ENCODE measurements at regions not wholly inside any gene's neighbourhood (a gene's known extent, or its start where the extent isn't known, plus 50 kb on each side); places are given as distances from the start of the nearest gene placed in this dataset.
"Not testable (repeated sequence)": the region's sequence is repeated elsewhere in the genome, so short reads cannot be mapped to it uniquely, and the experiment has no call there.

DNA sequence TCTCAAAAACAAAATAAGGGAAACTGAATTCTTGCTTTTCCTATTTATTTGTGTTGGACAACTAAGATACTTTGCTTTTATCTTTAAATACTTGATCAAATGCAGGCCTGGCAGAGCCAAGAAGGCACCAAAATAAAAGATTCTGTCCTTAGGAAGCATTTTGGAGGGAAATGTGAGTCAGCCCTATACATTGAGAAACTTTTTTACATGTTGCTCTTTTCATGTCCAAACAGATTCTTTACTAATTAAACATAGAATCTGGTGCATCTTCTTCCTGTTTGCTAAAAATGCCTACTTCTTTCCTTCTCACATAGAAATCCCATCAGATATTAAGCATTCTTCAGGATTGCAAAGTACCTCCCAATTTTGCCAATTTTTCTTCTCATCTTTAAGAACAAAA lies 1160.4 kb downstream of the EFNA5 start:
- DNase-seq = no peak

- DNase-seq = no peak
Observed at GRCh38 chr5:106508894-106509293, 1161.8 kb downstream of the EFNA5 start.

GRCh38 chr5:106493910-106494309 lies 1176.8 kb downstream of the EFNA5 start:
- DNase-seq = no peak

DNA sequence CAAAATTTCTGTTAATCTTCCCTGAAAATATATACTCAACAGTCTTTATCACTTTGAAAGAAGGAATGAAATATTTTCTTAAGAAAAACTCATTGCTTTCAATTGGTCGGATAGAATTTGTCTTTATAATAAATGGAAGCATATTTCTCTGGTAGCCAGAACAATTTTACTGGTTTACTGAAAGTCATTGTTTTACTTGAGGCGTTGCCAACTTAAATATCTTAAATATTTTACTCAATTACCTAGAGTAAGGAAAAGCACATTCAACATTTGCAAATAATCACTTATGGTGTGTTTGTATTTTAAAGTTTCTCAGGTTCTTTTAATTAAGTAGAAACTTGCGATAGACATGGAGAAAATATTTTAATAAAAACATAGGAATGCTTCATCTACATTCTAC lies 1181.7 kb downstream of the EFNA5 start:
- peak; percentile 7 for DNase-seq

GRCh38 chr5:106488407-106488806 lies 1182.3 kb downstream of the EFNA5 start:
- DNase-seq = no peak

DNA sequence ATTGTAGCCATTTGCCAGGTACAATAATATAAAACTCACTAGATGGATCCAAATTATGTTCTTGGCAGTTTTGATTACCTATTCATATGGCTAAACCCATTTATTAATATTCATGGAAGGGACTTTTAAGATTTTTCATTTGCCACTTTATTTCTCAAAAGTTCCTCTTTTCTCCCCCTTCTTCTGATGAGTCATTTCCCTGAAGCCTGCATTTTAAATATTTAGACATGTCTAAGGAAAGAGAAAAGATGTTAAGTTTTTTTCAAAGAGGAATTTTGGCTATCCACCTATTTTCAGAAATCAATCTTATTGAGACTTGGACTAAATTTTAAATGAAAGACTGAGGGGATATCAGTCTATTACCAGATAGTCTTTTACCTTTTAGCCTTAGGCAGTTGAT lies 1189.4 kb downstream of the EFNA5 start:
- DNase-seq = peak; percentile 10

GRCh38 chr5:106476630-106477029 lies 1194.1 kb downstream of the EFNA5 start:
- no peak for DNase-seq

DNA sequence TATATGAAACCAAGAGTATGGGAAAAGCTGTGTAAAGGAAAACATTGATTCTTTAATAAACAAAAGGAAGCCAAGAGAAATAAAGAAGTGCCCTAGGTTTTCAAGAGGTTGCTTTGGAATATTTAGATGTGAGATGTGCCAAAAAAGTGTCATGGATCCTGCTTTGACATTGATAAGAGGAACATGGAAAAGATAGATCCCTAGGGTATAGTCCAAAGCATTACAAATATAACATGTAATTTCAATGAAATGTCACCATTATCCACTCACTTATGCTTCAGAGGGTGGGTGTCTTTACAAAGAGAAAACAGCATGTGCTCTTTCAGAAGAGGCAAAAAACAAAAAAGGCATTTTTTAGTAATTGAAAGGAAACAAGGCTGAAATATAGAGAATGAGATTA lies 1196.7 kb downstream of the EFNA5 start:
- DNase-seq = no peak

GRCh38 chr5:106459541-106459940 lies 1211.2 kb downstream of the EFNA5 start:
- no peak for DNase-seq

- DNase-seq = peak; percentile 19
Observed at GRCh38 chr5:106454651-106455415, 1215.9 kb downstream of the EFNA5 start.

DNA sequence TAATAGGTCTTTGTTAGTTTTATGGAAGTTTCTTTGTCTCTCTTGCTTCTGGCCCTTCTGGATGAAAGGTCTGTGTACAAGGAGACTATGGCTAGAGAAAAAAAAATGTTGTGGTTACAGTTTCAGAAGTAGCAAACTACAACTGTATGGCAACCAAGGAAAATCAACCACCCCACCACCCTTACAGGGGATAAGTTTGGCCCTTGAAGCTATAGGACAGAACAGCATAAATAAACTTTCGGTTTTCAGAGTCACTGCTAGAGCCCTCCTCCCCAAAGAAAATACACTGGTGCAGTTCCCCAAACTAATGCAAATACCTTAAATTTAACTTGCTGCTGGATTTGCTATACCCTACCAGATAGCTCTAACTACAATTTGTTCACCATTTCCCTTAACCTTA lies 1216.7 kb downstream of the EFNA5 start:
- DNase-seq = no peak

DNA sequence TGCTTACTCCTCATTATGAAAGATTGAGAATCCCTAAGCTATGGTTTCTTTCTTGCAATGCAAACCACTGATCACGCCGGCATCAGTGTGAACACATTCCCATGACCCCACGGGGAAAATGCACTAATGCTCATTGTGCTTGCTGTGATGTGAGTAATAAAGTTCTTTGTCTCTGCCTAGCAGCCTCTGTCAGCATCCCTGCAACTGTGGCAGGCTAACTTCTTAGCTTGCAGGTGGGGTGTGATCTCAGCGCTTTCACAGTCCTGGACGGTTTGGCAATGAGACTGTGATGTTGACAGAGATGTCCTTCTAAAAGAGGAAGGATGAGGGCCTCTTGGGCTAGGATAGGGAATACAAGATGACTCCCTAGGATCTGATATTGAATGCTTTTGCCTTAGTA lies 1218.7 kb downstream of the EFNA5 start:
- DNase-seq = no peak

DNA sequence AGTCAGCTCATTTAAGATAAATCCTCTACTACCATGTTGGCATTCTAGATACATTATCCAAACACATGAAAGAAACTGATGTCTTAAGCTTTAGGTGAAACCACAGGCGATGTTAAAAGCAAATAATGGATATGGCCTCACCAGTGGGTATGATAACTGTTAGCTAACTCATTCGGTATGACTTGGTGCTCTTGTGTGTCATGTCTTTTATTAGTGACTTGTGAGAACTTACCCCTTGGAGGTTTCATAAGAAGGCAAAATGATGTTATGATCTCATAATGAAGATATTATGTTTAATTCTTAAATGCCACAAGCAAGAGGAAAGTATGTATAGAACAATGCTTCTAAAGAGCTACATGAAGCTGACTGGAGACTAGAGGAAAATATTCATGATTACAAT lies 1227.0 kb downstream of the EFNA5 start:
- peak; percentile 20 for DNase-seq

DNA sequence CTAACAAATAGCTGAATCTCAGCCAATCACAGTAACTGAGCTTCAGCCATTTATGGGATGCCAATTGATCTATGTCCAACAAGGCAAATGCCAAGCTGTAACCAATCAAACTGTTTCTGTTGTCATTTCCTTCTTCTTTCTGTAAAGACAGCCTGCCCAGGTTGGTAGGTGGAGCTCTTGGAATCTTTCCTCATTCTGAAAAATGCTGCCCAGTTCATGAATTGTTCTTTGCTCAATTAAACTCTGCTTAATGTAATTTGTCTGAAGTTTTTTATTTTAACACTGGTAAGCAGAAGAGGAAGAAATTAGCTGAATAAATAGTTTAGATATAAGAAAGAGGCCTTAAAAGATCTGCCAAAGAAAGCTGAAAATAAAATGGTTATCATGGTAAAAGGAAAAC lies 1235.6 kb downstream of the EFNA5 start:
- no peak for DNase-seq

DNA sequence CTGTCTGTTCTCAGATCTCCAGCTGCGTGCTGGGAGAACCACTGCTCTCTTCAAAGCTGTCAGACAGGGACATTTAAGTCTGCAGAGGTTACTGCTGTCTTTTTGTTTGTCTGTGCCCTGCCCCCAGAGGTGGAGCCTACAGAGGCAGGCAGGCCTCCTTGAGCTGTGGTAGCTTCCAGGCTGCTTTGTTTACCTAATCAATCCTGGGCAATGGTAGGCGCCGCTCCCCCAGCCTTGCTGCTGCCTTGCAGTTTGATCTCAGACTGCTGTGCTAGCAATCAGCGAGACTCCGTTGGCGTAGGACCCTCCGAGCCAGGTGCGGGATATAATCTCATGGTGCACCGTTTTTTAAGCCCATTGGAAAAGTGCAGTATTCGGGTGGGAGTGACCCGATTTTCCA lies 1240.0 kb downstream of the EFNA5 start:
- DNase-seq = not testable (repeated sequence)

DNA sequence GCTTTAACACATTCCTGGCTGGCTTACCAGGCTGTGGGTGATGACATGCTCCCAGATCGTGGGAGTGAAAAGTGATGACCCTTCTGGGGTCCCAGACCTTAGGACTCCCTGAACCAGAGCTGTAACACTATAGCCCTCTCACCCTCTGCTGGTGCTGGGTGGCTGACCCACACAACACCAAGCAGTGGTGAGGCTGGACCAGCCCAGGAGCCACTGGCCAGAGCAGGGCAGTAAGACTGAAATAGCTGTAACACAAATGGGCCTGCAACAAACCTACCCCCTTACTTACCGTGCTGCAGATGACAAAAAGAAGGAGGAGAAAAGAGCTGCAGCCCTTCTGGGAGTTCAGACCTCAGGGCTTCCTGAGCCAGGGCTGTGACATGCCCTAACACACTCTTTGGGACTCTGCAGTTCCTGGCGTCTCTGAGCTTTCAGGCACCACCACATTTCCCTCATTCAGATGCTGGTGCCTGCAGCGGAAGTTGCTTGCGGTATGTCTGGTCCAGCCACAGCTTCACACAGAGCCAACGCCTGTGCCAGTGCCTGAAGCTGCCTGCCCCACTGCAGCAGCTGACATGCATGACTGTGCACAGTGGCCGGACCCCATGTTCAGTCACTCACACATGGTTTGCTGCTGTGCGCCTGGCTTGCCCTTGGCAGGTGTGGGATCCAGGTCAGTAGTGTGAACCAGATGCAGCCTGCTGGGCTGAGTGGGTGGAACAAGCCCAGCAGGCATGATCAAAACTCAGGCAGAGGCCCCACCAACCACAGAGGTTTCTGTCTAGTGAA lies 1247.4 kb downstream of the EFNA5 start:
- DNase-seq = no peak

GRCh38 chr5:106420102-106420501 lies 1250.6 kb downstream of the EFNA5 start:
- DNase-seq = no peak

GRCh38 chr5:106418196-106418595 lies 1252.5 kb downstream of the EFNA5 start:
- DNase-seq = peak; percentile 22

DNA sequence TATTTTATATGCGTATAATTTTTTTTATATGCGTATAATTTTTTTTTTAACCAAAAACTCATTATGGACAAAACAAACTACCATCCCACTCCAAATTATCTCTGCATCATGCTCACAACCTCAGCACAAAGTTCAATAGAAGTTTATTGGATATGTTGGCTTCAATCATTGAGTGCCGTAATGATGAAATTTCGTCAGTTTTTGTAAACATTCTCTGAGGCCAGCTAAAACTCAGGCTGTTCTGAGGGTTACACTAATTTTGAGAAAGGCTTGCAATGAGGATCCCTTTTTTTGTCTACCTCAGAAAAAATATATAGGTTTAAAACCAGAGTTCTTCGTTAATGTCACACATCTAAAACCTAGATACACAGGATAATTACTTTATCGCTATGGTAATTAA lies 1253.2 kb downstream of the EFNA5 start:
- DNase-seq = no peak

- DNase-seq = no peak
Observed at GRCh38 chr5:106417163-106417562, 1253.6 kb downstream of the EFNA5 start.

GRCh38 chr5:106415541-106415940 lies 1255.2 kb downstream of the EFNA5 start:
- DNase-seq = peak; percentile 95

GRCh38 chr5:106414342-106414741 lies 1256.4 kb downstream of the EFNA5 start:
- DNase-seq = no peak

DNA sequence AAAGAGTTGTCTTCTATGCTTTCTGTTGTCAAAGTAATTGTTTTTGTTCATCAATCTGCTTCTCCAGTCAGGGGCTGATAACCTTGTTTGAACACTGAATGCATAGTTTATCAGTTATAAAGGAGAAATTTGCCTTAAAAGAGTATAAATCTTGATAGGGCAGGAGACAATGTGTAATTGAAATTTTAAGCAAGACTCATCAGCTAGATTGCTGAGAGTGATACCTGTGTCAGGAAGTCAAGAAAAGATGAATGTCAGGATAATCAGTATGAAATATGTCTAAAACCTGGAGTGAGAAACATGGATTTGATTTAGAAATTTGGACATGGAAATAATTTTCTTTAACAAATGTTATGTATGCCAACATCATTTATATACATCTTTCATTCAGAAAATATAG lies 1258.1 kb downstream of the EFNA5 start:
- no peak for DNase-seq

GRCh38 chr5:106408570-106408969 lies 1262.2 kb downstream of the EFNA5 start:
- DNase-seq = no peak
